Muscle of leg (tissue), 3 donors: ENCODE measurements at regions not wholly inside any gene's neighbourhood (a gene's known extent, or its start where the extent isn't known, plus 50 kb on each side); places are given as distances from the start of the nearest gene placed in this dataset.
"Not testable (repeated sequence)": the region's sequence is repeated elsewhere in the genome, so short reads cannot be mapped to it uniquely, and the experiment has no call there.

ENCODE experiments used
- DNase-seq: peaks from one replicate; pipeline ENCODE4 v3.0.0; 2013
- H3K27ac ChIP-seq: one replicate; pipeline ENCODE4 v1.5.1; 2013; ENCODE audit warnings: mild to moderate bottlenecking, low read length, control low read depth
- H3K27me3 ChIP-seq: one replicate; pipeline ENCODE4 v1.6.1; 2013; ENCODE audit warnings: low read length; ENCODE audit not compliant: control insufficient read depth, insufficient read depth
- H3K36me3 ChIP-seq: one replicate; pipeline ENCODE4 v1.6.1; 2013; ENCODE audit warnings: low read length; ENCODE audit not compliant: control insufficient read depth, insufficient read depth
- H3K4me1 ChIP-seq: one replicate; pipeline ENCODE4 v1.6.1; 2013; ENCODE audit warnings: low read length; ENCODE audit not compliant: control insufficient read depth, insufficient read depth
- H3K4me3 ChIP-seq: one replicate; pipeline ENCODE4 v1.5.1; 2013; ENCODE audit warnings: low read length, control low read depth
- H3K9me3 ChIP-seq: replicated peaks from 2 replicates; pipeline ENCODE4 v1.6.1; 2013; ENCODE audit warnings: low read depth, low read length; ENCODE audit not compliant: control insufficient read depth
- WGBS: methylation state at CpG from one replicate; pipeline ENCODE4 v1.1.5; 2013; ENCODE audit warnings: missing lambda C conversion rate; ENCODE audit not compliant: insufficient coverage; 5-methylcytosine and 5-hydroxymethylcytosine counted together

DNA sequence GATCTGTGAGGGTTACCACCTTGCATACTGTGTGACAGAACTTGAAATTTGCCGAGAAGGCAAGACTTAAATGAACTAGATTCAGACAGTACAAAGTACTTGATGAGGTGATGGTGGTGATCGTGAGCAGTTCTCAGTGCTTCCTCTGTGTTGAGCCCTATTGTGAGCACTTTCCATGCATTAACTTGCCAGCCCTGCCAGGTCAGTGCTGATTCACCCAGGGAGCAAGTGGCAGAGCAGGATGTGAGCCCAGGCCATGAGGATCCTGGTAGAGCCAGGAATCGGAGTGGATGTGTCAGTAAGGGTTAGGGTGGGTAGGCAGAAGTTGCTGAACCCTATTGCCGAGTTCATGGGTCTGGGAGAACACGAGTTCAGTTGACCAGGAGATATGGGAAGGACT lies 4545.7 kb upstream of the TPTE start:
- H3K4me3 ChIP-seq, H3K36me3 ChIP-seq, H3K27ac ChIP-seq, H3K9me3 ChIP-seq, DNase-seq, H3K27me3 ChIP-seq, H3K4me1 ChIP-seq: not testable (repeated sequence)
- WGBS: no CpG with 5 or more reads among the region's 5 CpGs

DNA sequence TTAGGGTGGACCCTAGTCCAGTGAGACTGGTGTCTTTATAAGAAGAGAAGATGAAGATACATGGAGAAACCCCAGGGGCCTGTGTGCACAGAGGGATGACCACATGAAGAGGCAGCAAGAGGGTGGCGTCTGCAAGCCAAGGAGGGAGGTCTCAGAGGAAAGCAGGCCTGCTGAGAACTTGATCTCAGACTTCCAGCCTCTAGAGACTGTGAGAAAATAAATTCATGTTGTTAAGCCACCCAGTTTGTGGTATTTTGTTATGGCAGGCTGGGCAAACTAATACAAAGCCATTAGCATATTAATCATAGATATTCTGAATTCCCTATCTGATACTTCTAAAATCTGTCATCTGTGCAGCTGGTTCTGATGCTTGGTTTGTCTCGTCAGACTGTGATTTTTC lies 4523.8 kb upstream of the TPTE start:
- H3K27me3 ChIP-seq, H3K36me3 ChIP-seq, H3K4me1 ChIP-seq, DNase-seq, H3K27ac ChIP-seq, H3K9me3 ChIP-seq, H3K4me3 ChIP-seq: not testable (repeated sequence)
- no CpG with 5 or more reads among the region's 2 CpGs for WGBS

- H3K27me3 ChIP-seq, H3K4me1 ChIP-seq, H3K27ac ChIP-seq, DNase-seq, H3K4me3 ChIP-seq, H3K9me3 ChIP-seq, H3K36me3 ChIP-seq: not testable (repeated sequence)
- WGBS: no CpG with 5 or more reads among the region's 7 CpGs
These were observed 4505.8 kb upstream of the TPTE start for GRCh38 chr21:6015422-6016057.

DNA sequence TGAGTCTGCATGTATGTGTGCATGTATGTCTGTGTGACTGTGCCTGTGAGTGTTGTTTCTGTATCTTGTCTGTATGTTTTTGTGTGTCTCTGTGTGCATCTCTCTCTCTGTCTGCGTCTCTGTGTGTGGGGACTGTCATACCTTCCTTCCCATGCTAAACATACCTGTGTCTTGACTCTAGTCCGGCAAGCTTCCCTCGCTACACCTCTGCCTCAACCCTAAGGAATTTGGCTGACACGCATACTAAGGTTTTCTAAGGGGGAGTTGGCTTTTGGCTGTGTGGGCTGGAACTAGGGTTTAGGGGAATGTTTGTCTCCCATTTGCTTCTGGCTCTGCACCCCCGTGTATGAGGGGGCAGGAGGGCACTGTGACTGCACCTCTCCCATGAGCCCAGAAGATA lies 4500.9 kb upstream of the TPTE start:
- not testable (repeated sequence) for H3K27ac ChIP-seq, DNase-seq, H3K4me3 ChIP-seq, H3K36me3 ChIP-seq, H3K4me1 ChIP-seq, H3K9me3 ChIP-seq, H3K27me3 ChIP-seq
- no CpG with 5 or more reads among the region's 5 CpGs for WGBS

DNA sequence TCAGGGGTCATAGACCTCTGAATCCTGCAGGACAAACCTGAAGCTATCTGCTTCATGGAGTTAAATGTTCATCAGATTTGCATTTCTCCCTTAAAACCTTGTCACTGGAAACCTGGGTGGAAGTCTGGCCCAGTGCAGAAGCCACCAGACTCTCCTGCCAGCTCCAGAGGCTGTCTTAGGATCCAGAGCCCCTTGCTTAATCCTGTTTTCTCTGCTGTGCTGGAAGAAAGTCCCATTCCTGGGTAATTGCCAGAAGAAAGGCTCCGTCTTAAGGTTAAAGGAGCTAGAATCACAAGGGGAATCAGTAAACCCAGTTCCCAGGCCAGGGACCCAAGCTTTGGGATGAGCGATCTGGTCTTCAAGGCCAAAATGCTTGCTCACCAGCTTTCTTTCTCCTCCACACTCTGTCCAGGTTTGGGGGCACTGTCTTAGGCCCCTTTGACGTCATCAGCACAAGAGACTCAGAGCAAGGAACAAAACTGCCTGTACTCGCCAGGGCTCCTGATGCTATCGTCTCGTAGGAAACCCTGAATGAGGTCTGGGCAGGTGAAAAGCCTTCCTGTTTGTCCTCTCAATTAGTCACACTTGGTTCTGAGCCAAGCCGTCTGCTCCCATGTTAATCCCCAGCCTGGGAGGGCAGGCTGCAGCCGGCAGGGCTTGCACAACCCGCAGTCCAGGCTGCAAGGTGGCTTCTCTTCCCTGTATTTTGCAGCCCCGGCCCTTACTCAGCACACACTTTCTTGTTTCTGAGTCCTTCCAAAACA lies 4500.2 kb upstream of the TPTE start:
- H3K9me3 ChIP-seq, H3K27ac ChIP-seq, H3K4me3 ChIP-seq, H3K27me3 ChIP-seq, H3K4me1 ChIP-seq, DNase-seq, H3K36me3 ChIP-seq: not testable (repeated sequence)
- no CpG with 5 or more reads among the region's 10 CpGs for WGBS

GRCh38 chr21:6021717-6022270 lies 4499.6 kb upstream of the TPTE start:
- not testable (repeated sequence) for DNase-seq, H3K36me3 ChIP-seq, H3K27ac ChIP-seq, H3K4me3 ChIP-seq, H3K27me3 ChIP-seq, H3K4me1 ChIP-seq, H3K9me3 ChIP-seq
- WGBS: no CpG with 5 or more reads among the region's 4 CpGs

DNA sequence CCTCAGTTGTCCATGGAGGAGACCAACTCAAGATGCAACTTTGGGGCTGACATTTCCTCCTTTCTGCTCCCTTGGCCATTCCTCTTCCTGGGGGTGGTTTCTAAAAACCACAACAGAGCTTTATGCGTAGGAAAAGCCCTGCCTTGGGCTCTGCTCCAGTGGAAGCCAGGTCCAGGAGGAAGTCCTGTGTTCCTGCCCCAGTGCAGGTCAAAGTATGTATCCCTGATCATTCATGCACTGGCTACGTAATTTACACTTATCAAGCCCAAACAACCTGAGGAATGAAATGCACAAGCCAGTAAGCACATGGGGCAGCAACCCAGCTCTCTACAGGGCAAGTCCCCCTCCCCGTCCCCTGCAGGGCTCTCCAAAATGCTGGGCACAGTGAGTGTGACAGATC lies 4498.1 kb upstream of the TPTE start:
- DNase-seq, H3K9me3 ChIP-seq, H3K36me3 ChIP-seq, H3K27me3 ChIP-seq, H3K4me3 ChIP-seq, H3K4me1 ChIP-seq, H3K27ac ChIP-seq: not testable (repeated sequence)
- WGBS: no CpG with 5 or more reads among the region's 3 CpGs

GRCh38 chr21:6025139-6025538 lies 4496.2 kb upstream of the TPTE start:
- not testable (repeated sequence) for H3K4me3 ChIP-seq, H3K36me3 ChIP-seq, H3K27ac ChIP-seq, H3K27me3 ChIP-seq, H3K4me1 ChIP-seq, H3K9me3 ChIP-seq, DNase-seq
- no CpG with 5 or more reads among the region's 3 CpGs for WGBS

DNA sequence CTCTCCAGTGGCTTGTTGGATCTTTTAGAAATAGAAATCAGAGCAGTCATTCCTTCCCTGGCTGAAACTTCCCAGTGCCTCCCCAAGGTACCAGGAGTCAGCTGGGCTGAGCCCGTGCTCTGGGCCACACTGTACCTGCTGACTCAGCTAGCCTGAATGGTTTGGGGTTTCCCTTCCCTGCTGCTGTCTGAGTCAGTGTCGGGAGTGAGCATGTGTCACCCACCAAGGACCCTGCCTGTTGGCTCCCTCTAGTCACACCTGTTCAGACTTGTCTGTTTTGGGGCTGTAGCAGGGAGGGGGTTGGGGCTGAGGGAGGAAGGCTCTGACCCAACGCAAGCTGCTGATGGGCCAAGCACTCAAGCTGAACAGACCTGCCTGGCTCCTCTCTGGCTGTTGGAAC lies 4493.9 kb upstream of the TPTE start:
- not testable (repeated sequence) for H3K9me3 ChIP-seq, H3K4me3 ChIP-seq, H3K36me3 ChIP-seq, H3K27ac ChIP-seq, DNase-seq, H3K27me3 ChIP-seq, H3K4me1 ChIP-seq
- WGBS: no CpG with 5 or more reads among the region's 3 CpGs

DNA sequence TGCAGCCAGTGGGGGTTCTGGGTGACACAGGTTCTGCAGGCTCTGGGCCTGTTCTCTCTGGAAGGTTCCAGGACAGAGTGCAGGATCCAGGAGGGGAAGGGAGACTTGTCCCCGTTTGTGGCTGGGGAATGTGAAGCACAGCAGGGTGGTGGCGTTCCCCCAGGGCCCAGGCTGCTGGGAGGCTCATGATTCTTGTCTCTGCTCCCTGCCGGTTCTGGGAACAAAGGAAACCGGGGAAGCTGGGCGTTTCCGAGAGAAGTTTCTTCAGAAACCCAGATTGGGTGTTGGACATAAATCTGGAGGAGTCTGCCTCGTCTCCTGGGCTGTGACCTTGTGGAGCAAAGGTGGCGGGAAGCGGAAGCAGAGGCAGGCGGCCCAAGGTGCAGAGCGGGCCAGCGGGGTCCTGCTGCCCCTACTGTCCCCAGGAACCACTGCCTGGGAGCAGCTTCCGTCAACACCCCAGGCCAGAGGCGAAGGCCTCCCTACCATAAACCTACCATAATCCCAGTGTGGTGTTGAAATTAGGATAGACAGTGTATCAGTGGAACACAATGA lies 4487.2 kb upstream of the TPTE start:
- not testable (repeated sequence) for H3K9me3 ChIP-seq, H3K36me3 ChIP-seq, H3K27ac ChIP-seq, H3K27me3 ChIP-seq, H3K4me3 ChIP-seq, H3K4me1 ChIP-seq, DNase-seq
- no CpG with 5 or more reads among the region's 14 CpGs for WGBS
